GM18858 (cell line): ENCODE measurements at regions not wholly inside any gene's neighbourhood (a gene's known extent, or its start where the extent isn't known, plus 50 kb on each side); places are given as distances from the start of the nearest gene placed in this dataset.

ENCODE experiments used
- ATAC-seq: cut with Tn5 transposase; IDR thresholded peaks from one replicate; pipeline ENCODE4 v1.9.1; 2021; ENCODE audit not compliant: unreplicated experiment

- no peak for ATAC-seq
Measured at GRCh38 chr2:21599417-21599816, 475.6 kb downstream of the TDRD15 start.

GRCh38 chr2:21602789-21603188, 479.0 kb downstream of the TDRD15 start:
- ATAC-seq = no peak

GRCh38 chr2:21607572-21607971, 483.8 kb downstream of the TDRD15 start:
- no peak for ATAC-seq

- ATAC-seq = no peak
Measured at GRCh38 chr2:21610304-21610703, 486.5 kb downstream of the TDRD15 start.

- no peak for ATAC-seq
Measured at GRCh38 chr2:21617885-21618434, 494.2 kb downstream of the TDRD15 start.

- ATAC-seq = no peak
Measured at GRCh38 chr2:21620771-21621170, 497.0 kb downstream of the TDRD15 start.

- no peak for ATAC-seq
Measured at GRCh38 chr2:21627938-21628337, 504.2 kb downstream of the TDRD15 start.

- ATAC-seq = no peak
Measured at GRCh38 chr2:21633015-21633414, 509.2 kb downstream of the TDRD15 start.

- no peak for ATAC-seq
Measured at GRCh38 chr2:21633466-21633865, 509.7 kb downstream of the TDRD15 start.

- ATAC-seq = no peak
Measured at GRCh38 chr2:21633911-21634310, 510.1 kb downstream of the TDRD15 start.

GRCh38 chr2:21640046-21640445, 516.3 kb downstream of the TDRD15 start:
- no peak for ATAC-seq

GRCh38 chr2:21642647-21643046, 518.9 kb downstream of the TDRD15 start:
- no peak for ATAC-seq

- no peak for ATAC-seq
Measured at GRCh38 chr2:21643180-21643579, 519.4 kb downstream of the TDRD15 start.

- no peak for ATAC-seq
Measured at GRCh38 chr2:21644266-21644665, 520.5 kb downstream of the TDRD15 start.

GRCh38 chr2:21646345-21646744, 522.6 kb downstream of the TDRD15 start:
- no peak for ATAC-seq

- ATAC-seq = no peak
Measured at GRCh38 chr2:21650569-21650968, 526.8 kb downstream of the TDRD15 start.

GRCh38 chr2:21655136-21655535, 531.4 kb downstream of the TDRD15 start:
- ATAC-seq = no peak

GRCh38 chr2:21656330-21657075, 532.7 kb downstream of the TDRD15 start:
- ATAC-seq = no peak

- ATAC-seq = no peak
Measured at GRCh38 chr2:21657445-21657844, 533.7 kb downstream of the TDRD15 start.

- no peak for ATAC-seq
Measured at GRCh38 chr2:21658269-21658668, 534.5 kb downstream of the TDRD15 start.

- ATAC-seq = no peak
Measured at GRCh38 chr2:21658907-21659477, 535.2 kb downstream of the TDRD15 start.

- no peak for ATAC-seq
Measured at GRCh38 chr2:21664083-21664482, 540.3 kb downstream of the TDRD15 start.

GRCh38 chr2:21667638-21668037, 543.9 kb downstream of the TDRD15 start:
- ATAC-seq = no peak
